DMS153 (cell line): ENCODE measurements at regions not wholly inside any gene's neighbourhood (a gene's known extent, or its start where the extent isn't known, plus 50 kb on each side); places are given as distances from the start of the nearest gene placed in this dataset.
A peak's percentile ranks its signal among the peaks of the same experiment; 100 is the strongest.
"Not testable (repeated sequence)": the region's sequence is repeated elsewhere in the genome, so short reads cannot be mapped to it uniquely, and the experiment has no call there.

Source experiments
- DNase-seq: peaks from one replicate; lab custom pipeline; 2025; lab: John Stamatoyannopoulos, UW

DNA sequence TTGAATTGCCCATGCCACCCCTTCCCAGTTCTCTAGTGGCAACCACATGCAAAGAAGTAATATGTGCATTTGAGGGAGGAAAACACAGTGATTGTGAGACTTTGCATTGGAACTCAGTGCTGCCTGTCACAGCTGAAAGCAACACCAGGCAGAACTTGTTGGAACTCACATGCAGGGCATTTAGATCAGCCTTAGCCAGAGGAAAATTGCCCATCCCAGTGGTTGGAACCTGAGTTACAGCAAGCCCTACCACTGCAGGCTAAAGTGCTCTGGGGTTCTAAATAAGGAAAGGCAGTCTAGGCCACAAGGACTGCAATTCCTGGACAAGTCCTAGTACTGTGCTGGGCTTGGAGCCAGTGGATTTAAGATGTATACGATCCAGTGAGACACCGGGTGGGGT is 245.3 kb upstream of the UFL1 start:
- no peak for DNase-seq

DNA sequence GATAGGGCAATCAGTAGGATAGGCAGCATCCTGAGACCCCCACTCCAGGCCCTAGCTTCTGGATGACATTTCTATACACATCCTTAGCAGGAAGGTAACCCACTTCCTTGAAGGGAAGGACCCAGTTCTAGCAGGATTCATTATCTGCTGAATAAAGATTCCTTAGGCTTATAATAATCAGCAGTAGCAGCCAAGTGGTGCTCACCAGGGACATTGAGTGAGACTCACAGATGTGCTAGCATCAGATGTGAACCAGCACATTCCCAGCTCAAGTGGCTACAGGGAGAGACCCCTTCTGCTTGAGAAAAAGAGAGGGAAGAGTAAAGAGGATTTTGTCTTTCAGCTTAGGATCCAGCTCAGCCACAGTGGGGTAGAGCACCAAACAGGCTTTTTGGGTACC is 244.8 kb upstream of the UFL1 start:
- no peak for DNase-seq

DNA sequence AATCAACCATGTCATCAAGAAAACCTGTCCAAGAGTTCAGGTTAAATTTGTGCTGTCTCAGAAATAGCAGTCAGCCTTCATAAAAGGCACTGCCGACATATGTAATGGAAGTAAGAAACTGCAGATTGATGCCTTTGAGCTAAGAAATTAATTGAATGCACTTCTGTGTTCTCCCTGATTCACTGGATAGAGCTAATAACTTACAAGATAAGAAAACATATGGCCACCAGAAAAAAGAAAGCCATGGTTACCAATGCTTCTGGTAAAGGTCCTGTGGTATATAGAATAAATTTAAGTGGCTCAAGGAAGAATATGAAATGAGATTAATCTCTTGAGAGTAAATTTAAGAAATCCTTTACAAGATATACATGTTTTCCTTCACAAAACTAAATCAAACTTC is 242.5 kb upstream of the UFL1 start:
- DNase-seq = no peak

DNA sequence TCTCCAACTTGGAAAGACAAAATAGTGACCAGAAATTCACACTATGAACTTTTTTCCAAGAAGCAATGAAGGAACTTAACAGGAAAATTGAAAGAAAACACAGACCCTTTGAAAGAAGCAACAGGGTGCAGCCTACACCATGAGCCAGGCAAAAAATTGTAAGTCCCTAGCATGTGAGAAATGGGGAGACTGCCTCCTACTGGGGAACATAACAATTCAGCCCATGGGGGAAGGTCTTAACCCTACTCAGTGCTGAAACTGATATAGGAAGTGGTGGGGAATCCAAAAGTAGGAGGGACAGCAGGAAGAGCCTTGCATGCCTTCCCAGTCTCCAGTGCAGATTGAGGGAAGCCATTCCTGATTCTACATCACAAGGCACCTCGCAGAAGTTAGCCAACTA is 235.1 kb upstream of the UFL1 start:
- no peak for DNase-seq

DNA sequence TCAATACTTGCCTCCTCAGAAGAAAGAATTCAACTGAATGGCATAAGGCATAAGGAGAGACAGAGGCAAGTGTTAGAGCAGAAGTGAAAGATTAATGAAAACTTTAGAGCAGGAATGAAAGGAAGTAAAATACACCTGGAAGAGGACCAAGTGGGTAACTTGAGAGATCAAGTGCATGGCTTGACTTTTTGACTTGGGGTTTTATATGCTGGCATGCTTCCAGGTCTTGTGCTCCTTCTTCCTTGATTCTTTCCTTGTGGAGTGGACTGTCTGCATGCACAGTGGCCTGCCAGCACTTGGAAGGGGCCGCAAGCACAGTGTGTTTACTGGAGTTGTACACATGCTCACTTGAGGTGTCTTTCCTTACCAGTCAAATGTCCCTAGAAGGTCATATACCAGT is 222.1 kb upstream of the UFL1 start:
- DNase-seq = no peak

DNA sequence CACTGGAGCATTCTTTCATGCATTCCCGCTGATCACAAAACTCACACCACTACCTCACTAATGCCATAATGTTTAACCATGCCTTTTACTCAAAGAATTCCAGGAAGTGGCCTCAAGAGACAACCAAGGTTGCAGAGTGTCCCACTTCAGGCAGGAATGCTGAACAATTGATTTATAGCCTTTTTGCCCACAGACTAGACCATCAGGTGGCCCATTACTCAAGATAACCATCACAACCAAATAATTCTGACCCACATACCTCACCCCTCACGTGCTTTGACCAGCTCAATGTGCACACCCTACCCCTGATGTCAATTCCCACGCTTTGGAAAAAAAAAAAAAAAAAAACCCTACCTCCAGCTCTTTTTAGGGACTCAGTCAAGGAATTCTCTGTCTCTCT is 220.6 kb upstream of the UFL1 start:
- no peak for DNase-seq

DNA sequence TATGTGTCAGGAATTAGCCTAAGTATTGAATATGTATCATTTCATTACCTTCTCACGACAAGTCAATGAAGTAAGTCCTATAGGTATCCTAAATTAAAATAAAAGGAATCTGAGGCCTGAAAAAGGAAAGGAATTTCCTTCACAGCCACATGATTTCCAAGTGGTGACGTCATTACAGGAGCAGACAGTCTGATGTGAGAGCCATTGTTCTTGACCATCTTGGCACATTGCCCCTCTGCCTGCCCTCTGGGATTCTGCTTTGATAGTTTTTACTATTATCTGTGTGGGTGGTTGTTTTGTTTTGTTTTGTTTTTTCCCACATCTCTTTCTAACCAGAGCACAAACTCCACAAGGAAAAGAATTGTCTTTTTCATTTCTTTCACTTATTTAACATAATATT is 219.8 kb upstream of the UFL1 start:
- no peak for DNase-seq

DNA sequence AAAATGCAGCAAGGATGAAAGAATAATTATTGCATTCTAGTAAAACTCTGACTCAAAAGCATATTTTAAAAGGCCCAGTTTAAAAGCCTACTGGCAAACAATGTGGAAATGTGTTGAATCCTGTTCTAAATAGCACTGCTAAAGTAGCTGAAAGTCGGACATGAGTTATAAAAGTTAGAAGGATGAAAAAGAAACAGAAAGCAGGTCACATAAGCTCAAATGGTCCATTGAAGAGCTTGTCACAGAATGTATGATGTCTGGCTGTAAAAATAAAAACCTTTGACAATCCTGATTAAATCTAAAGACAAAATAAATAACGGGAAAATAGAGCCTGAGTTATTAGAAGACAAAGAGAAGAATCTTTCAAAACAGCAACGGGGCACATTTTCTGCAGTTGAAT is 218.6 kb upstream of the UFL1 start:
- DNase-seq = no peak

DNA sequence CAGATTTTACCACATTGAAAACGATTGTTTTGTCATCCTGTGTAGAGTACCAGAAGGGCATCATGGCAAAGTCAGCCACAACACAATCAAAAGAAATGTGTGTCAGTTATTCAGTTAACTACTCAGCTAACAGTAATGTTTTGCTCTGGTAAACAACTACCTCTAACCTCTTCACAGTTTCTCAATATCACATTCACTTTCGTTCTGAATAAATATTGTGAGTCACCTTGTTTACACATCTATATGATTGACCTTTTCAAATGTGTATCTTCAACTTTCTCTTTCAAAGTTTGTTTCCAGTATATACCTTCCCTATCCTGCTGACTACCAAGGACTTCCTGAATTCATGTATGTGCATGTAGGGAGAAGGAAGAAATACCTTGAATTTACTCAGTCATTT is 216.6 kb upstream of the UFL1 start:
- peak; percentile 37 for DNase-seq

DNA sequence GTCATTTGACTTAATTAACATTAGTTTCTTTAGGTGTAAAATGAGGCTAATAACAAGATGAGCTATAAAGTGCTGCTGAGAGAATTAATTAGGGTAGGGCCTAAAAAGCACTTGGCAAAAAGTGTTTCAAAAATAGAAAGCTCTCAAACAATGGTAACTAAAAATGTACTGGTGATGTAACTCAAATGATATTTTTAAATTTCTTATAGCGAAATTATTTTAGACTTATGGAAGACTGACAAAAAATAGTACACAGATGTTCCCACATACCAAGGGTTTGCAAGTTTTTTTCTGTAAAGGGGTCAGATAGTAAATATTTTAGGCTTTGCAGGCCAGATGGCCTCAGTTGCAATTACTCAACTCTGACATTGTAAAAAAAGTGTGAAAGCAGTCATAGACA is 190.7 kb upstream of the UFL1 start:
- DNase-seq = no peak

DNA sequence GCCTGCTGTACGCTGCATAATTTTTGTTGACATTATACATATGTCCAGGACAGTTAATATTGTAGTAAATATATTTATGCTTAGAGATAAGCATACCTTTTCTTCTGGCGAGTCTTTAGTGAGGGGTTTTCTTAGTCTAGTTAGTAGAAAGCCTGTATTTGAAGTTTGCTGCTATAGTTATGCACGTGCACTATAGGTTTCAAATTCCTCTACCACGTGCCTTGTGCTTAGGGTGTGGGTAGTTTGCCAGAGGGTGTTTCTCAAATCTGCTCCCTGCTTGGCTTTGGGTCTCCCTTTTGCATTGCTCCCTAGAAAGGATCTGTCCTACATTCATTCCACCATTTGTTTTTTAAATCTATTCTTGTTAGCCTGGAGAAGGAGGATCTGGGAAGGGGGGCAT is 181.4 kb upstream of the UFL1 start:
- DNase-seq = no peak

DNA sequence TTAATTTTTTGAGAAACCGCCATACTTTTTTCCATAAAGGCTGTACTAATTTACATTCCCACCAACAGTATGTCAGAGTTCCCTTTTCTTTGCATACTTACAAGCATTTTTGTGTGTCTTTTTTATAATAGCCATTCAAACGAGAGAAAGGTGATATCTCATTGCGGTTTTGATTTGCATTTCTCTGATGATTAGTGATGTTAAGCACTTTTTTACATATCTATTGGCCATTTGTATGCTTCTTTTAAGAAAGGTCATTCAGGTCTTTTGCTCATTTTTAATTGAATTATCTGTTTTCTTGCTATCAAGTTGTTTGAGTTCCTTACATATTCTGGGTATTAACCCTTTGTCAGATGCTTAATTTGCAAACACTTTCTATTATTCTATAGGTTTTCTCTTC is 176.1 kb upstream of the UFL1 start:
- no peak for DNase-seq

DNA sequence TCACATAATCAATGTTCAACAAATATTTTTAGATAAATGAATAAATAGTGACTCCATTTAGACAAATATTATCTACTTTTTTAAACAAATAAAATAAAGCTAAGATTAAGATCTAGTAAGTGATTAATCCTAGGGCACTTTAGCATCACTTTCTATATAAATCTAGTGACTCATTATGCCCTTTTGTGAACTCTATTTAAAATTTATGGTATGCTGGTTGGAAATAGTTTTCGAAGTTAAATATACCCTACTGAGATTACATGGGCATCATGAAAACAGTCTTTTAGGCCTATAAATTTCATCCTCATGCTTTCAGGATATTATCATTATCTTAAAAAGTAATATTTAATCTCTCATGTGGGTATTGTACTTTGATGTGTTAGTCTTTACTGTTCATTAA is 140.4 kb upstream of the UFL1 start:
- DNase-seq = no peak

DNA sequence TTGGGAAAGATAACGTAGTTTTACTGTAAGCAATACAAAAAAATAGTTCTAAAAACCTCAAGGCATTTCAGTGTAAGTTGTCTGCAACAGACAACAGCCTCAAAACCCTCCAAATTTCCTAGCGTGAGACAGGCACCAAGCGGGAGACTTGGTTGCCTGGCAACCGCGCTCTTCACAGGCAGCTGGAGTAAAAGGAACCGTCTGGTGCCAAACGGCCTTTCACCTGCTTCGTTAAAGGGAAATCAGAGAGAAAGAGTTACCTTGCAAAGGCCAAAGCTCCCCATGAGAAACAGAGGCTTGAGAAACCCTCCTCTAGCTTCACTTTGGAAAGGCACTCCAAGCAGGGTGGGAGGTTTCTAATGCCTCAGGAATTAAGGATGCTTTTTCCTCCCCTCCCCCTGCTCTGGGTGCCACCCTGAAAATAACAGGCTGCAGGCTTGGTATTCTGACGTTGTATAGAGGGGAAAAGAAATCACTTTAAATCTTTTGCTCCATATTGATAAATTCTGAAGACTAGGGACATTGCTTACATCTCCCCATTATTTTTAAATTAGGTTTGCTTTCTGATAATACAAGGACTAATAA is 129.7 kb upstream of the UFL1 start:
- DNase-seq = peak; percentile 76

DNA sequence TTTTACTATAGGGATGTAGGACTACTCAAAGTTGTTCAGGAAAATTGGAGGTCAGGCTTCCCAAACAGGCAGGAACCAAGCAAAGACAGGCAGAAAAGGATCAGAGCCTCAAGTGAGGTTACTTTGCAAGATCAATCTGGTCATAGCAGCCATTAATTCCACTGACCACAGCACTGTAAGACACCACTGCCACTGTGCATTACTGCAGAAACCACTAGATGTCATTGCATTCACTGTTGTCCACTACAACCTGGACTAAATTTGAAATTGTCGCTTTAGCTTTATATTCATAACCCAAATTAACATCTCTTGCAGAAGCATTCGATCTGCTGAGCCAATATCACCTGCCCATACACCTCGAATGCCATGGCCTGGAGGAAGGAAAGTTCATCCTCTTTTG is 126.9 kb upstream of the UFL1 start:
- no peak for DNase-seq

DNA sequence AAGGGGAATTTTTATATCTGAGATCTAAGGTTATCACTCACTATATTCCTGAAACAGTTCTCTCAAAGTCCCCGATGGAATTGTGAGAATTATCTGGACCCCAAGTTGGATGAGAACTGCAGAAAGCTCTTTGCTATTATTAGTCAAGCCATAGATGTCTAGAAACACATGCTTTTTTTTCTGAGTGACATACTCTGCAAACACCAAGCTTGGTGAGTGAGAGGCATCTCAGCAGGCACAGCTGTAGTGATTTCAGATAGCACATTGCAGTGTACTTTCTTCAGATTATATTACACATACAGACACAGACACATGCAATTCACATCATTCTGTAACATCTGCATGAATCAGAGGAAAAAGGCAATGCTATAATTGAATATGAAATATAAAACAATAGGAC is 111.1 kb upstream of the UFL1 start:
- DNase-seq = no peak

DNA sequence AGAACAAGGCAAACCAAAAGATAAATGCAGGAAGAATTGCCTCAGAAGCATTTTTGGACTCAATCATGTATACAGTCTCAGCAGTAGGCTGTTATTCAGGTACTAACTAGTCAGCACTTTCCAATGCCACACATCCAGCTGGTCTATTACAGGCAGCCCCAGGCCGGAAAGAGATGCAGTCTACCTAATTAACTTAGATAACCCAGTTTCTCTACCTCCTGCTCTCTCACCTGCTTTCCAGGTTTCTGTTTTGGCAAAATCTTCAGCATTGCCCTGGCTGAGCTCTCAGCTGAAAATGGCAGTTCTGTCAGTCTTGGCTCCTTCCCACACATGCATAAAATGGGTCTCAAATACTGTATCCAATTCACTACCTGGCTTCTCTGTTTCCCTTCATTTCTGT is 101.3 kb upstream of the UFL1 start:
- DNase-seq = no peak

DNA sequence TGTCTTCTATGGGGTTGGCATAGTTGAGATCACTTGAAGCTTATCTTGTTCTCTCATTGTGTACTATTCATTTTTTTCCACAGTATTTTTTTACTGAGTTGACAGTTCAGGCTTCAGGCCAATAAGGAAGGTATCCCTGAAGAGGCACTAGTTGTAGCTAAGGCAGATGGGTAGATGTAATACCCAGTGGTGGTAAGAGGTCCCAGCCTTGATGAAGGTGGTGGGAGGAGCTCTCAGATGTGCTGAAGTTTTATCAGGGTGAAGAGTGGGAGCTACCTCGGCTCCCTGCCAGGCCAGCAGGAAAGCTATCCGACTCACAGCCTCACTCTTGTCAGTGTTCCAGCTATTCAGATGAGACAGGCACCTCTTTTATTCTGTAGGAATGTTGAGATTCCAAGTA is 87.7 kb upstream of the UFL1 start:
- no peak for DNase-seq

DNA sequence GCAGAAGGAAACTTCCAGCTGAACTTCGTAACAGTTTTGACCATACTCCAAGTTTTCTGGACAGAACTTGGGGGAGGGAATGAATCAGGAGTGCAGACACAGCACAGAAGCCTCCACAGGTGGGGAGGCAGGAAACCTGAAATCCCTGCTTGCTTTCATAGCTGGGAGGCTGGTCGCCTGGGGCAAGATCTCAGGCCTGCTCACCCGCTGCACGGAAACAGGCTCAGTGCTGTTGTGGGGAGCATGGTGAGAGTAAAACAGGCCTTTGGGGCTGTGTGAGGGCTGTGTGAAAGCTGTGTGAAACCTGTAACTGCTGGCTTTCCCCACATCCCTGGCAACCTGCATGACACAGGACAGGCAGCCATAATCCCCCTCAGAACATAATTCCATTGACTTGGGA is 85.2 kb upstream of the UFL1 start:
- no peak for DNase-seq

DNA sequence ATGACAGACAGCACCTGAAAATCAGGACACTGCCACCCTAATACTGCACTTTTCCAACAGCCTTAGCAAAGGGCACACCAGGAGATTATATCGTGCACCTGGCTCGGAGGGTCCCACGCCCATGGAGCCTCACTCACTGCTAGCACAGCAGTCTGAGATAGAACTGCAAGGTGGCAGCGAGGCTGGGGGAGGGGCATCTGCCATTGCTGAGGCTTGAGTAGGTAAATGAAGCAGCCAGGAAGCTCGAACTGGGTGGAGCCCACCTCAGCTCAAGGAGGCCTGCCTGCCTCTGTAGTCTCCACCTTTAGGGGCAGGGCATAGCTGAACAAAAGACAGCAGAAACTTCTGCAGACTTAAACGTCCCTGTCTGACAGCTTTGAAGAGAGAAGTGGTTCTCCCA is 84.4 kb upstream of the UFL1 start:
- not testable (repeated sequence) for DNase-seq

DNA sequence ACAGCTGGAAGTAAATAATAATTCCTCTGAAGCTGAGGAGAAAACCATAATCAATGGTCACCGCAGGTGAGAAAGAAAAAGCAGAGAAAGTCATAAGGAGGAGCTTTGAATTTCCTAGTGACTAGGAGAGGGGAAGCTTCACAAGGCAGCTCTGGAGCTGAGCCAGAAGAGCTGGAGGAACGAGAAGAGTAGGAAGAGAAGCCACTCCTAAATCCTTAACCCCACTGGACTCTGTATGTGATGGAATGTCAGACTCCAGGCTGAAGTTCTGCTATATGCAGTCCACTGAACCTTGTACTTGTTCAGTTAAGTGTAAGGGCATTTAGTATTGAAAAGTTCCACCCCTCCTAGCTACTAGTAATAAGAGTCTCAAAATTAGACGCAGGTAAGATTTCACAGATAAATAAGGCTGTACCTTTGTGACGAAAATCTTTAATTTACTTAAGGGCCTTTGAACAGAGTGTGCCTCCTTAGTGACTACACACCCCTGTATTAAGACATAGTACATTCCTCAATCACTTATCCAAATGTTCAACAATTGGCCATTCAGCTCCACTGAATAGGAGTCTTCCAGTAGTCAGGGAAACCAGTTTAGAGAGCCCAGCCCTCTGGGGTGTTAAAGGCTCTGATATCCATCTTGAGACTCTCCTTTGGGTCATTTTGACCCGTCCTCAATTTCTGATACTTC is 71.4 kb upstream of the UFL1 start:
- DNase-seq = no peak

DNA sequence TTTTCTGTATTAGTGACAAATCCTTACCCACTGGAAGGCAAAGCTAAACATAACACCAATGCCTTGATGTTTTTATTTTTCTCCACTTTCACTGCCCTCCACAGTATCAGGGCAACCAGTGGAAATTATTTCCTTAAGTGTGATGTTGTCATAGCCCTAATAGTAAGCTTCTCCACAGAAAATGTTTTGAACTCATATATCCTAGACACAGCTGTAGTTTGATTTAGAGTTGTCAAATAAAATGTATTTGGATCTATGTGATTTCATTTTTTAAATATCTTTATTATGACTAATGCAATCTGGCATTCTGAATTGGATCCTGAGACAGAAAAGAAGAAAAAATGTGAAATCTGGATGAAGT is 70.9 kb upstream of the UFL1 start:
- no peak for DNase-seq

DNA sequence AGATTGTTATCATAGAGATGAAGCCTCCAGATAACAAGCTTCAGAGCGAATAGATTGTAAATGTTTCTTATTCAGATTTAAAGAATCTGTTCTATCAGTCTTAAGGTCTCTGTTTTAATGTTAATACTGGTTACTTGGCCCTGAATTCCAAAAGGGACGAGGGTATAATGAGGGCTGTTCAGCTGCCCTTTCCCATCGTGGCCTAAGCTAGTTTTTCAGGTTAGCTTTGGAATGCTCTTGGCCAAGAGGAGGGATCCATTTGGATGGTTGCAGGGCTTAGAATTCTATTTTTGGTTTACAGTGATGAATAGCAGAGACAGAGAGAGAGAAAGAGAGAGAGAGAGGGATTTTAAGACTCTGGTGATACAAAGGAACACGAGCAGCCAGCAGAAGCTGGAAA is 62.8 kb upstream of the UFL1 start:
- DNase-seq = no peak

DNA sequence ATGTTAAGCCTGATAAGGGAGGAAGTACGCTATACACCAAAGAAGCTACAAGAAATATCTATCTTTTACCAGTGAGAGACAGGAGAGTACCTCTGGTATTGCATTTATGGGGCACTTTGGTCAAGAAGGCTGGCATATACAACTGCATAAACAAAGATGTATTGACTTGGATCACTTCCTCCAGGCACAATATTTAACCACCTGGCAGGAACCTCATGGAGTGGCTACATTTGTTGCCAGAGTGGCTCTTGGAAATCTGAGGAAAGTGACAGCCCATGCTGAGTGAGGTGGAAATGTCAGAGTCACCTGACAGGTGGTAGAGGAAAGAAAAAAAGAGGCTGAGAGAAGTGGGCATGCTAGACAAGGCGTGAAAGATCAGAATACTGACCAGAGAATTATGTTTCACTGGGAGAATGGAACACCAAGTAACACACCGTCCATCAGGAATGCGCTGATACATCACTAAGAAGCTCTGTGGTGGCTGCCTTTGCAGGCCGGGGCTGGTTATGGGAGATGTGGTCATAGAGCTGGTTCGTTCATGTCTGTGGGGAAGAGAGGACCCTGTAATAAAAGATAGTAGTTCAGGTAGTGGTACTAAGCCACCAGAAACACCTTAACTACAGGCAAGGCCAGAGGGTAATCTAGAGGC is 61.4 kb upstream of the UFL1 start:
- DNase-seq = peak; percentile 72
